Suppressor macrophage (primary cell): ENCODE measurements at regions not wholly inside any gene's neighbourhood (a gene's known extent, or its start where the extent isn't known, plus 50 kb on each side); places are given as distances from the start of the nearest gene placed in this dataset.
A peak's percentile ranks its signal among the peaks of the same experiment; 100 is the strongest.

Experiments used
- DNase-seq, 4 experiments: peaks; one replicate each; pipeline ENCODE4 v3.0.0-alpha.2; 2020 to 2022

DNA sequence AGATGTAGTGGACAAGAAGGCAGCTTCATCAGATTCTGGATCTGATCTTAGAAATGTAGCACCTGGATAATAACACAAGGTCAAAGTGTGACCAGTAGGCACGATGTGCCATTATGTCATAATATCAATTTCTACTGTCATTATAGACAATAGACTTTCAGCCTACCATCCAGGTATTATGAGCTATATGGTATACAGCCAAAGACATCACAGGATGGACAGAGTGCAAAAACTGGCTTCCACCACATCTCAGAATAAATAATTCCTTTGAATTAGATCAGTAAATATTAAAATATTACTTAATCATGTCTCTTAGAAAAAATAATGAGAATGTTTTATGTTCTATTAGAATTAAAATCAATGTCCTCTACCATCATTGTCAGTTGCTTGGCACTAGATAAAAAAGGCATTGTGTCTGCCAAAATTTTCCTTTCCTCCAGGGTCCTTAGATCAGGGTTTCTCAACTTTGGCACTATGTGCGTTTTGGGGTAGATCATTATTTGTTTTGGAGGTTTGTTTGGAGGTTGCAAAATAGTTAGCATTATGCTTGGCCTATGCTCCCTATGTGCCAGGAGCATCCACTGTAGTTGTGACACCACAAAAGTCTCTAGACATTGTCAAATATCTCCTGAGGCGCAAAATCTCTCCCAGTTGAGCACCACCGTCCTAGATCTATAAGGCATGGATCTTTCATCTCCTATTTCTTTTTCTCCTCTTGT, 86.7 kb upstream of the NRIP1 start:
- DNase-seq, result no peak

DNA sequence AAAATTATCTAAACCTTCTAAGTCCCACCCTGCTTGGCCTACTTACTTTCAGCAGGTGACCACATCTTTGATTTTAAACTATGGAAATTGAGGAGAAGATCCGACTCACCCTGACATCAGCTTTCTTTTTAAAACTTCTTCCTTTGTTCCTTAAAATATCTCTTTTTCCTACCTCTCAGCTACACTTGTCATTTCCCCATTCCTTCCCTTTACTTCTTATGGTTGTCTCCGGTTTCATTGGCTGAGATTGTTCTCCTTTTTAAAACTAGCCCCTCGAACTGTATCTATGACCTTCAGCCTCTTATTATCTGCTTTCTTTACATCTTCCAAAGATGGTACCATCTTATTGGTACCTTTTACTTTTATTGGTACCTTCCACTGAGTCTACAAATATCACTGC, 87.8 kb upstream of the NRIP1 start:
- peak in 2 of 4 experiments; percentile 10 to 36 for DNase-seq

DNA sequence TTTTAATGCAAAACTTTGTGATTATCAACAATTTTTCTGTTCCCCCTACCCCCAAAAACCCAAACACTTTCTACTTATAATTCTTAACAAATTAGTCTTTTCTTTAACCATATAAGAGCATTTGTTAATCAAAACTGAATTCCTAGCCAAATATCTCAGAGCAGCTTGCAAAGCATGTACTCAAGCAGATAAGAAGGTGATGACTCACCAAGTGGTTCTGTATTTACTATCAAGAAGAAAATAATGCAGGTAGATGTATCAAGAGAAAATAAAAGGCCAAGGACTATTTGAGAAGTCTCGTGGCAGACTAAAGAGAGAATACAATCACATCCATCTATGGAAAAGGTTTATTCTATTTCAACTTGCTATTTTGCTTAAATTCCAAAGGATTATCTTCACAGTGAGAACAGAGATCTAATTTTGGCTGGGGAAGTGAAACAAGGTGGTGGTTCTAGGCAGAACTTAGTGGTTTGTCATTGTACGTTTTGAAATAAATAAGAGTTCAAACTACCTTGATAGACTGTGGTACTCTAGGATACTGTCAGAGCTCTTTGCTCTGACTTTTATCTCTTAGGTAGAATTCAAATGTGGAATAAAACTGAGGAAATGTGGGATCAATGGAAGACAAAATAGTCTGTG, 94.7 kb upstream of the NRIP1 start:
- peak in 2 of 4 experiments; percentile 16 to 43 for DNase-seq

DNA sequence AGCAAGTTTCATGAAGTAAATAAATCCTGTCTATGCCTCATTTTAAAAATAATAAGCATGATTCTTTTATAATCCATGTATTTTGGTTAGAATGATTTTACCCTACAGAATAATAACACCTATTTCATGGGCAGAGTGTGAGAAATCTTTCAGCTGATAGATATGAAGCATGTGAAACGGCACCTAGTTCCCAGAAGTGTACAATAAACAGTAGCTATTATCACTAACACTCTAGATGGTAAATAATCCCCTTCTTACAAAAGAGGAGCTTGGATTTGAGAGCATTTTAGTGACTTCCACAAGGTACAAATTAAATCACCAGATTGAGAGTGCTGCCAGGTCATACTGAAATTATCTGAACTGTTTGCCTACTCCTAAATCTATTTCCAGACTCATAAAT, 95.3 kb upstream of the NRIP1 start:
- no peak for DNase-seq

DNA sequence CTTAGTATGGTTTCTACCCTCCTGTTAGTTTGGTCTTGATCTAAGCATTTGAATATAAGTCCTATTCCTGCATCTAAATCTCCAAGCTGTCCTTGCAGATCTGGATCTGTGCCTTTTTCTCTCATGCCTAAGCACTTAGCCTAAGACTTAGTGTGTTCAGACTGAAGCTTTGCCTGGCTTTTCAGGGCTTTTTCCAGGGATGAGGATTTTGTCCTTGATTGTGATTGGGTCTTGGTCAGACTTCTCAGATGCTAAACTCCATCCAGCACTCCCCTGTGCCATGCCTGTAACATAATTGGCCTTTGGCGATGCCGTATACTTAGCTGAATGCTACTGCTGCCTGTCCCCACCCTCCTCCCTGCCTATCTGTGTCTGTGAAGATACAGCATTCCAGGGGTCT, 98.1 kb upstream of the NRIP1 start:
- DNase-seq, result no peak

DNA sequence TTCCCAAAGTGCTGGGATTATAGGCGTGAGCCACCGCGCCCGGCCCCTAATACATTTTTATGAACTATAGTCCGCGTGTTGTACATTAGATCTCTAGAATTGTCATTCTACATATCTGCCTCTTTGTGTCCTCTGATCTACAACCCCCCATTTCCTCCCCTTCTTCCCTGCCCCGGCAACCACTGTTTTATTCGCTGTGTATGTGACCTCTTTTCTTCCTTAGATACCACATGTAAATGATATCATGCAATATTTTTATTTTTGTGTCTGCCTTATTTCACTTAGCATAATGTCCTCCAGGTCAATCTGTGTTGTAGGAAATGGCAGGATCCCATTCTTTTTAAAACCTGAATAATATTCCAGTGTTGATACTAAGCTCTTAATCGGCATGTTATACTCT, 99.5 kb upstream of the NRIP1 start:
- DNase-seq, result no peak

DNA sequence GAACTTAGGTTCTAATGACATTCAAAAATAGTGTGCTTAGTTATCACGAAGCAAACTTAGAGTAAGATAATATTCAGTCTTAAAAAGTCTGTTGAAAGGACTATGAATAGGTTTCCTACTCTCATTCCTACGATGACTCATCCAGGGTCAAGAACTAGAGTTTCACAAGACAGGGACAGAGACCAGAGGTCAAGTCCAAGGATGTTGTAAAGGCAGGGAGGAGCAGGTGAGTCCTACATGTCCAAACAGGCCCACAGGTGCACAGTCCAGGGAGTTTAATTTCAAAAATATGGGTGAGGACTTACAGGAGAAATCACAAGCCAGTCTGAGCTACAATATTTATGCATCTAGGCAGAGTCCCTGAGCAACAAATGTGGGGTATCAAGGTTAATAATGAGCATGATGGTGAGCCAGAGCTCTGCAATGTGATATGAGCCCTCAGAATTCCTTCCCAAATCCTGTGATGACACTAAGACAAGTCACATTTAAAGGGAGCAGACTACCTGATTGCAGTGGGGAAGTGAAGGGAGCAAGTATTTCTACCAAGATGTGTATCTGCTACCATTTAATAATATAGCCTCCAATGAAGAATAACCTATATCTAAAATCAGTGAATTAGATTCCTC, 100.0 kb upstream of the NRIP1 start:
- DNase-seq, result peak in 2 of 4 experiments; percentile 29

DNA sequence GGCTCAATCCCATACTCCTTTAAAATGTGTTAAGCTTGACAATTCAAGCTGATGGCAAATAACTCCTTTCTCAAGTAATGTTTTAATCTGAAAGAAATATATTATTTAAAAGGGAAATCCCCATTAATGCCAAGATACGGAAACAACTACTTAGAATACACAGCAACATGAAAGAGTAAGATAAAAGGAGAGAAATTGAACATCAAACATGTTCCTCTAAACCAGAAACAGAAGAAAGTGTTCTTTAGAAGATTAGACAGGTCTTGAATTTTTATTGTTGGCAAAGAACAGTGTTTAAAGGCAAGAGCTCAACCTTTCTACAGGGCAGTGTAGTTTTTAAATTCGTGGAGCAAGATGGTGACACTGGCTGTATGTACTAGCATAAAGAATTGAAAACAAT, 105.8 kb upstream of the NRIP1 start:
- no peak for DNase-seq

DNA sequence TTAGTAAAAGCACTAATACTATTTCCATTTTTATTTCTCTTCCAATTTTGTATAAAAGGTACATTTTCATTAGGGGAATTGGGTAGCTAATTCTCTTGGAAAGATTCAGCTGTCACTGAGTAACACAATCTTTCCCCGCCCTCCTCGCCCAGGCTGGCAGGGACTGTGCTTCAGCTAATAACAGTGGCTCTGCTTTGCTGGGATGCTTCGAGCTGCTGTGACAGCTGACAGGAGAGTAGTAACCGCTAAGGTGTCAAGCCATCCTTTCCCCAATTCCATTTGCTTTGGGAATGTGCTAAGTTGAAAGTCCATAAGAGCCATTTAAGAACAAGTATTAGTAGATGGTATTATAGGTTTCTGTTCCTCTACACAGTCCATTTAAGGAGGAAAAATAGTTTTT, 106.7 kb upstream of the NRIP1 start:
- DNase-seq, result no peak

DNA sequence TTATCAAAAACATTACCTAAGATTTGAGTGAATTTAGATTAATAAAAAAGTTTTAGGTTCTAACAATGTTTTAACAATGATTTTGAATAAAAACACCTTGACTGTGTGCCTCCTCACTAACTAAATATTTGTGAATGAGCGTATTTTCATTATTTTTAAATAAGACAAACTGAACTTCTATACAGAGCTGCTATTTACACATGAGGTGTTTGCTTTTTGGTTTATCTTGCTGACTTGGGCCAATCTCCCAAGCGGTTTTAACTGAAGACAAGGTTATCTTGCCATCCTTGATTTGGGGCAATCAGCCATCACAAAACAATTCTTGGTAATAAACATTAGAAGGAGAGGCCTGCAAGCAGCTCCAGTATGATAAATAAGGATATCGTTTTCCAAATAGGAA, 108.2 kb upstream of the NRIP1 start:
- DNase-seq, result no peak

DNA sequence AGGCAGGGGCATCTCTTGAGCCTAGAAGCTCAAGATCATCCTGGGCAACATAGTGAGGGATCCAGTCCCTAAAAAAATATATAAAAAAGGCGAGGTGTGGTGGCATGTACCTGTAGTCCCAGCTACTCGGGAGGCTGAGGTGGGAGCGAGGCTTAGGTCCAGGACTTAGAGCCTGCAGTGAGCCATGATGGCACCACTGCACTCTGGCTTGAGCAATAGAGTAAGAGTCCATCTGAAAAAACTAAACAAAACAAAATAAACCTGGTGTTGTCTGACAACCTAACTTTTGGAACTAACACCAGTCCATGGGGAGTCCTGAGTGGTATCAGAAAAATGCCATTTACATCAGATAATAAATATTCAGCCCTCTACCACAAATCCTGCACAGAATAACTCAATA, 110.1 kb upstream of the NRIP1 start:
- DNase-seq, result no peak

DNA sequence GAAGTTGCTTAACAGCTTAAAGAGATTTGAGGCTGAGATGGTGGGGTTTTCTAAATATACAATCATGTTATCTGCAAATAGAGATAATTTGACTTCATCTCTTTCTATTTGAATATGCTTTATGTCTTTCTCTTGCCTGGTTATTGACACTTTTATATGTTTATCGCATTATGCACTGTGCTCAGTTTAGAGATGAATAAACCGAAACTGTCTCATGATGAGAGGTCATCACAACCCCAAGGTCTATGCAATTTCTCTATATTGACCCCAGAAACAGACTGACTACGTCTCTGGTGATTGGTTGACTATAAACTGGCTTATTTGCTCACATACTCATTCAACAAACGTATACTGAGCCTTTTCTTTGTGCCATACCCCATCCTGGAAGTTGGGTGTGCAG, 117.9 kb upstream of the NRIP1 start:
- DNase-seq, result no peak

DNA sequence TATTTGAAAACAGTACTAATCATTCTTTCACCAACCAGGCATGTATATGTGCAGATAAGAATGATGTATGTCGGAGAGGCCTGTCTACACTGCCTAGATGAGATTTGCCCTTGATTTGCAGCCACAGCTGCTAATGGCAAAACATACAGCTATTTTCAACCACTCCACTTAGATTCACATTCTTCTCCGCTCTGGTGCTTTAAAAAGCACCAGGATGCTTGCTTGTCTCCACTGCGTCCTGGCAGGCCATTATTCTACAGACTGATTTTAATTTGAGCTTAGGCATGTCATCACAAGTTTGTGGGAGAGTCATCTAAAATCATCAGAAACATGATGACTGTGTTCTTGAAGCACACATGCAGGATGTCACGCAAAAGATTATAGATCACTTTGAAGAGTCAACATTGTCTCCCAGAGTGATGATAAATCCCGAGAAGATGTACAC, 119.0 kb upstream of the NRIP1 start:
- no peak for DNase-seq

DNA sequence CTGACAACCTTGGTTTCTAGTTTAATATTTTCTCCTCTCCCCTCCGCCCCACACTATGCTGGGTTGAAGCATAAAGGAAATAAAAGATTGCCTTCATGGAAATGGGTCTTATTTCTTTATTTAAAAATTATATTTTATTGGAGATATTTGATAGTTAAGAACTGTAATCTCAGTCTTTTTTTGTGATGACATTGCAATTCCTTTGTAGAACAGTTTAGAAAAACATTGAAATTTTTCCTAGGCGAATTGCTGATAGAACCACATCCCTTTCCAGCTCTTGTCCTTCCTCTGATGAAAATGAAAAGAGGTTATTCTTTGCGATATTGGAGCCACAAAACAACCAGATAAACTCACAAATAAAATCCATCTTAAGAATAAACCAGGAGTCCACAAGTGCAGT, 125.6 kb upstream of the NRIP1 start:
- DNase-seq, result no peak

DNA sequence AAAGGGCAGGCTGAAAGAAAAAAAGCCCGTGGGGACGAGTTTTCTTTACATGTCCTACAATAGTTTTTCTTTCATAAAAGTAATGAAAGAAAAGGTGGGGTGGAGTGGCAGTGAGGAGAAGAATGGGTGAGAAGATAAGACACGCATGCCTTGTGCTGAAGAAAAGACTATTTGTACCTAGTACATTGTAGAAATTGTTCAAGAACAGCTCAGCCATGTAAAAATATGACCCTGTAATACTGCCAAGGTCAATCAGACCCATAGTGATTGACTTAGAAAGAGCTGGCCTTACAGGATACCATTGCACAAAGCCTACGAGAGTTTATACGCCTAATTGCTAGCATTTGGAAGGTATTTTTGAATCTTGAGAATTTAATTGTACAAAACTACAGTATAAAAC, 126.0 kb upstream of the NRIP1 start:
- DNase-seq, result no peak

DNA sequence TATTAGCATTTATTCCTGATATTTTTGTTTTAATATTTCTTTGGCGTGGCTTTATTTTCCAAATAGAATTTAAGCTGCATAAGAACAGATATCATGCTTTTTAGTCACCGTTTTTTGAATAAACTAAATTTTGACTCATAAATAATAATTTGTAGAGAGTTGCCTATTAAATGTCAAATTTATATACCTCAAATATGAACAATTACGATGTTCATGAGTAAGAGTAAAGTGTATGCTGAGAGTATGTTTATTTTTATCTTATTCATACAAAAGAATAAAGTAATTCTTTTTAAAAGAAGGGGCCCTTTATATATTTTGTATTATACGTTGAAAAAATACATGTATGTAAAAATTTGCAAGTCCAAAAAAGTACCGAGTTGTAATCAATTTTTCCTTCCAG, 126.5 kb upstream of the NRIP1 start:
- no peak for DNase-seq

DNA sequence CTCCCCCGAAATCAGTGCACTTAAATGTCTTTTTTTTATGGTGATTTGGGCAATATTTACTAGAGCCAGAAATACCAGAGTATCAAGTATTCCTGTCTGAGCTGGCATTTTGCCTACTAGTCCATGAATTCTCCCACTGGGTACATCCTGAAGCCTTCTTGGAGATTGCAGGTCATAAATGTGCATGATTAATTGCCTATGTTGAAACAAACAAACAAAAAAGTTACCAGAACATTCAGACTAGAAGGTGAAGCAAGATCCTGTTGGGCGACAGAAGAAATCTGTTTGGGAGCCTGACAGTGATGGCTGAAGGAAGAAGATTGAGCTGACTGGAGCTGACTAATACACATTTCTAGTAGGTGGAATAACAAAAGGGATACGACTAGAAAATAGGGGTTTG, 127.4 kb upstream of the NRIP1 start:
- peak in 1 of 4 experiments; percentile 28 for DNase-seq

DNA sequence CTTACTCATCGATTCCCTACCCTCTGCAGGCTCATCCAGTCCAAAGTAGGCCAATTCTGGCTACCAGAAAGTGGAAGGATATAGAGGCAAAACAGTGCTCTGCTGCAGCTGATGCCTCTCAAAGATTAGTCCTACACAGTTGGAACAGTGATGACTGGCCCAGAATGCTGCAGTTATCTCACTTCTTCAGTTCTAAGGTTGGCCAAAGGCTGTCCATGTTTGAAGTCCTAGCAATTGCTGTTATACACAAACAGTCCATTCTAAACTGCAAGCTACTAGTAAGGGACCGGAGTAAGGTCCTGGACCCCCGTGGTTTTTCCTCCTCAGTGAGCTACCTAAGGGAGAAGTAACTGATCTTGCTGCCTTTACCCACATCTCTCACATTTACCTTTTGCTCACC, 129.1 kb upstream of the NRIP1 start:
- no peak for DNase-seq

DNA sequence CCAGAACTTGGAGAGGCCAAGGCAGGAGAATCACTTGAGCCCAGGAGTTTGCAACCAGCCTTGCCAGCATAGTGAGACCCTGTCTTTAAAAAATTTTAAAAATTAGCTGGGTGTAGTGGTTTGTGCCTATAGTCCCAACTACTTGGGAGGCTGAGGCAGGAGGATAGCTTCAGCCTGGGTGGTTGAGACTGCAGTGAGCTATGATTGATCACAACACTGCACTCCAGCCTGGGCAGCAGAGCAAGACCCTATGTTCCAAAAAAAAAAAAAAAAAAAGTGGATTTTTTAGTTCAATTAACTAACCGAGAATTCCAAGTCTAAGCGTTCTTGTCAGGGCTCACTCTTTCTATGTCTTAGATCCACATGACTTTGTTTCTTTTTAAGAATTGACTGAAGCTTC, 130.3 kb upstream of the NRIP1 start:
- no peak for DNase-seq

DNA sequence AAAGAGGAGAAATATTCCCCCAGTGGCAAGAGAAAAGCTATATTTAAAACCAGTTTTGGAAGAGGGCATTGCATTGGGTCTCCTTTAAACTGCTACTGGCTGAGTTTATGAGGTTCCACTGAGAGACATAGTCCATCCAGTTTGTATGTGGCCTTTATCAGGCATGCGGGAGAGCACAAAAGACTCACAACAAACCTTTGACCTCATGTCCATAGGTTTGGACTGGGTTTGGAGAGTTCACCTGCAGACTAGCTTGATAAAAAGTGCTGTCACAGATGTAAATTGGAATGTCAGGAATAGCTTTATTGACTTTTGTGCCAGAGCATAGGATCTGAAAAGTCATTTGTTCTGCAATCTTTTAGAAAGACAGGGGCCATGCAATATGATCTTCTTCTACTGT, 131.0 kb upstream of the NRIP1 start:
- no peak for DNase-seq

DNA sequence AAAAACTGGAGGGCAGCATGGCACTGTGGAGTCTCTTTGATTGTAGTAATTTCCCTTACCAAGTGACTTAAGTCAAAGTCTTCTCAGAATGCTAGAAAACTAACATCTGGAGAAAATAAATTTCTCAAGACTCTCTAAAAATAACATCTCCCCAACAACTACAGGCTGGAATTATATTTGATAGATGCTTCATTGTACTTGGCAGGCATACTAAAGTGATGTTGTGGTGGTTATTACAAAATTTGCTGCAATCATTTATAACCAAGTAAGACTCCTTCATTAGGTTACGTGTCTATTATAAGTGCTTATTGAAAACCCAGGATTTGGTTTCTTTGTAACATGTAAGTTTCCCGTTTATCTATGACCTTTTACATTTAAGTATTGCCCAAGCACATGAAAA, 132.9 kb upstream of the NRIP1 start:
- no peak for DNase-seq

DNA sequence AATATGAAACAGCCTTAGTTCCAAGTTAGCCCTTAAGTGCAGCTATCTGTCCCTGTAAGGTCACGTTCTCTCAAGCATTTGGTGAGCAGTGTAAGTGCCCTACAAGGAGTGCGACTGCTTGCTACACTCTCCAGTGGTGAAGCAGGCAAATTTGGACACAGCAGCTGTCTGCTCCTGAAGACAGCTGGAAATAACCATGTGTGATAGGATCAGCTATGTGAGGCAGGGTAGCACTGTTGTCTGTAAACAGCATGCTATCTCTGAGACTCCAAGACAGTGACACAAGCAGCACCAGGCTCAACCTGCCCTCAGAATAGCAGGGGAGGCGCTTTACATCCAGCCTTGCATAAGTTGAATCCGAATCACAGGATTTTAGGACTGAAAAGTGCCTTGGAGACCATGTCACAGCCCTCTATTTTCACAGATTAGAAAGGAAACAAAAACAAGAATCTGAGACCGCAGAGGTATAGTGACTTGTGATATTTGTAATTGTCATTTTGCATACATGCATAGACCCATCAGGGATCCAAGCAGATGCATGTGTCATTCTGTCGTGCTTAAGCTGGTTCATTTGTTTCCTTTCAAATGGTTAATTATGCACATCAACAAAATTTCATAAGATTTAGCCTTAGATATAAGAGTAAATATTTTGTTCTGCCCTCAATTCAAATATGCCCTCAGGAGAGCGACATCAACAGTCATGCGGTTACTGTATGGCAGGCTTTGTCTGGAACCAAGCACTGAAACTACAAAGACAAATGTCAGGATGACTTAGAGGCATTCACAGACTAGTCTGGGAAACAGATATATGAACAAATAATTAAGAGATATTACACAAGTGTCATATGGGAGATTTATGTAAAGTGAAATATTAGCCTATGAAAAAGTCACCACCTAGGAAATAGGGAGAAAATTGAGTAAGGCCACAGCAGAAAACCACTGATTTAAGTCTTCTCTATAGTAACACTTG, 134.9 kb upstream of the NRIP1 start:
- peak in 1 of 4 experiments; percentile 8 for DNase-seq

DNA sequence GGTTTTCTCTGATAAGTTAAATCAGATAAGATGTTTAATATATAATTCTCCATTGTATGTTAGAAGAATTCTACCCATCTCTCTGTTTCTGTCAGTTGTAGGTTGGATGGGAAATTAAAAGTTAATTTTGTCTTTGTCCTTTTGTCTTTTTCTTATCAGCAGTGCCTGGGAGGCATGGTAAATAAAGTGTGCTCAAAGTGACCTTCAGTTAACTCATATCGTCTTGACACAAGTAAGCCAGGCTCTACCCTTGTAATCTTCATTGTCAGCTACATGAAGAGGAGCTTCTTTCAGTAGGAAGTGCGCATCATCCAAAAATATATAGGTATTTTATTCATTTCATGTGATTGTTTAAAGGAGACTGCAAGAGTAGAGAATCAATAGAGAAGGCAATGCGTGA, 138.9 kb upstream of the NRIP1 start:
- no peak for DNase-seq
